GM23248 (cell line): ENCODE measurements at regions not wholly inside any gene's neighbourhood (a gene's known extent, or its start where the extent isn't known, plus 50 kb on each side); places are given as distances from the start of the nearest gene placed in this dataset.

Source experiments
- DNase-seq: peaks from one replicate; pipeline ENCODE4 v3.0.0-alpha.2; 2015
- H2AFZ ChIP-seq: fragments of 200-600 bp; sonication (generic); 2 replicates; pipeline ENCODE4 v1.6.1; 2016; ENCODE audit warnings: antibody characterized with exemption
- H3F3A ChIP-seq: fragments of 200-600 bp; sonication (generic); 2 replicates; pipeline ENCODE4 v1.6.1; 2016; ENCODE audit warnings: mild to moderate bottlenecking, antibody characterized with exemption, mixed run types; ENCODE audit not compliant: insufficient read depth
- H3K27ac ChIP-seq: fragments of 200-600 bp; sonication (generic); 2 replicates; pipeline ENCODE4 v1.5.1; 2016; ENCODE audit warnings: mild to moderate bottlenecking
- H3K27me3 ChIP-seq: fragments of 200-600 bp; sonication (generic); replicated peaks from 2 replicates; pipeline ENCODE4 v1.6.1; 2016; ENCODE audit warnings: mild to moderate bottlenecking; ENCODE audit not compliant: insufficient read depth
- H3K36me3 ChIP-seq: fragments of 200-600 bp; sonication (generic); 2 replicates; pipeline ENCODE4 v1.6.1; 2016; ENCODE audit warnings: low read depth, mild to moderate bottlenecking
- H3K4me1 ChIP-seq: fragments of 200-600 bp; sonication (generic); 2 replicates; pipeline ENCODE4 v1.6.1; 2016; ENCODE audit warnings: mild to moderate bottlenecking; ENCODE audit not compliant: insufficient read depth
- H3K4me2 ChIP-seq: fragments of 200-600 bp; sonication (generic); one replicate; pipeline ENCODE4 v1.6.1; 2016; ENCODE audit warnings: mild to moderate bottlenecking; ENCODE audit not compliant: unreplicated experiment
- H3K4me3 ChIP-seq: fragments of 200-600 bp; sonication (generic); 2 replicates; pipeline ENCODE4 v1.5.1; 2016; ENCODE audit warnings: mild to moderate bottlenecking
- H3K79me2 ChIP-seq: fragments of 200-600 bp; sonication (generic); 2 replicates; pipeline ENCODE4 v1.6.1; 2016; ENCODE audit warnings: mild to moderate bottlenecking; ENCODE audit not compliant: insufficient read depth
- H3K9ac ChIP-seq: fragments of 200-600 bp; sonication (generic); 2 replicates; pipeline ENCODE4 v1.6.1; 2016; ENCODE audit warnings: mild to moderate bottlenecking
- H3K9me2 ChIP-seq: fragments of 200-600 bp; sonication (generic); 2 replicates; pipeline ENCODE4 v1.6.1; 2016; ENCODE audit warnings: mixed run types, mild to moderate bottlenecking, moderate library complexity; ENCODE audit not compliant: insufficient read depth
- H3K9me3 ChIP-seq: fragments of 200-600 bp; sonication (generic); one replicate; pipeline ENCODE4 v1.6.1; 2017; ENCODE audit warnings: low read depth
- H4K20me1 ChIP-seq: fragments of 200-600 bp; sonication (generic); 2 replicates; pipeline ENCODE4 v1.6.0; 2016; ENCODE audit not compliant: insufficient read depth
- EZH2 ChIP-seq: fragments of 200-600 bp; sonication (generic); IDR thresholded peaks from 2 replicates; pipeline ENCODE4 v1.6.1; 2018; ENCODE audit warnings: antibody characterized with exemption, mild to moderate bottlenecking; ENCODE audit not compliant: insufficient read depth, poor library complexity, severe bottlenecking
- EZH2phosphoT487 ChIP-seq: fragments of 200-600 bp; sonication (generic); IDR thresholded peaks from 2 replicates; pipeline ENCODE4 v1.6.1; 2018; ENCODE audit warnings: antibody characterized with exemption, moderate library complexity, mild to moderate bottlenecking, low read depth; ENCODE audit not compliant: insufficient read depth
- WGBS, 2 experiments: methylation state at CpG; one replicate each; pipeline ENCODE4 v1.1.6; 2015 to 2017; ENCODE audit warnings: low lambda C conversion rate in 2 of 2, low coverage in 1 of 2; ENCODE audit errors: missing lambda C conversion rate in 2 of 2; 5-methylcytosine and 5-hydroxymethylcytosine counted together
- in situ Hi-C: fragments of 300-500 bp; cut with MboI; formaldehyde crosslinking; loops from 2 replicates; pipeline ENCODE4 v1.15.0; 2020

DNA sequence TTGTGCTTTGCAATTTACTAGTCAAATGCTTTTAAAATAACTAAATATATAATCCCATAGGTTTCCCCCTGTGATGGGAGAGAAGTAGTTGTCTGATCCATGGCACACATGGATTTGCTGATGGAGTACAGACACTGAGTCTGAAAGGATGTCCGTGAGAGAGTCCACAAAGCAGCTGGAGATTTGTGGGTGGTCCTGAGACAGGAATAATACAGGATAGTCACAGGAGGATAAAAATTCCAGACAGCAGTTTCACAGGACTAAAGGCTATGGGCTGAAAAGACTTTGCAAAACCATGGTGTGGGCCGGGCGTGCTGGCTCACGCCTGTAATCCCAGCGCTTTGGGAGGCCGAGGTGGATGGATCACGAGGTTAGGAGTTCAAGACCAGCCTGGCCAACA is 58.7 kb upstream of the ZFR start:
- Histone ChIP-seq H3K36me3 (no peaks in the 10 kb centered on the region), H3K27me3 (no peaks in the 10 kb centered on the region), H3K4me3 (no peak overlapping the region), H3K79me2 (no peaks in the 10 kb centered on the region), H4K20me1 (no peaks in the 10 kb centered on the region), H3K9me2 (no peaks in the 10 kb centered on the region), H3K9ac (no peak overlapping the region), H3K4me1 (peaks cover 39% of the 10 kb centered on the region), H3K27ac (no peak overlapping the region), H3K9me3 (no peaks in the 10 kb centered on the region), H3K4me2 (no peak overlapping the region), H2AFZ (no peak overlapping the region), H3F3A (peaks cover 44% of the 10 kb centered on the region)
- WGBS, 2 experiments, result 99% methylated on average over 7 of the region's 7 CpGs
- in situ Hi-C loops, result no loop called here
- TF ChIP-seq EZH2phosphoT487 (no peak), EZH2 (no peak)
- no peak for DNase-seq

DNA sequence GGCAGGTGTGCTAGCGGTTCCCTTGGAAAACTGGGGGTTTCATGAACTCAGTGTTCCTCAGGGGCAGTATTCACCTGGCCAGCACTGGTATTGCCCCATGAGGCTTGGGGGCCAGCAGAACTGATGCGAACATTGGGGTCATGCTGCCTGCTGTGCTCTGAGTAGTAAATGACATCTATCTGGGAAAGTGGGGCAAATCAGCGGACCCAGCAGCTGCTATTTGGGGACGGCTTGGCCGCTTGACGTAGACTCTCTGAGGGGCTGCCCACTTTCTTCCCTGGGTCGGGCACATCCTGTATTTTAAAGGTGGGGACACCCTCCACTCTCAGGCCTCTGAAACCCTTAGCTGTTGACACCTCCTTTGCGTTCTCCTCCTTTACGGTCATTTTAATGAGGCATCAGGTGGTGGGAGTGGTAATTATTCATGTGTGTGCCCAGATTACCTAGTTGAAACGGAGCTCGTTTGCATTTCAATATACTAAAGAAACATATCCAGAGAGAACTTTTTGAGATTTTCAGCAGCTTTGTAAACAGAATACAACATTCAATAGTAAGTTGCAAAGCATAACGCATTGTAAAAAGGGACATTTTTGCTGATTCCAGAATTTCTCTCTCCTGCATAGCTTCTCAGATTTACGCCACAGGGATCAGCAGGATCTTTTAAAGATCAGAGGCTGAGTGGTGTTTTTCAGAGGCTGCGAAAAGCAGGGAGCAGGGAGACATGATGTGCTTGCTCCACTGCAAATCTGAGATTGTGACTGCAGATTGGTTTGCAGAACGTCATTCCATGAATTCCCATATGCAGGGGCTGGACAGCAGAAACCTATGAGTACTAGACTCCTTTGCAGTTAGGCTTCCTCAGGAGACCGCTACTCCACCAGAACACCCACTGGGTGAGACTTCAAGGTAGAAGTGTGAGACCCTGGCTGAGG is 56.8 kb upstream of the ZFR start:
- TF ChIP-seq EZH2 (no peak), EZH2phosphoT487 (no peak)
- Histone ChIP-seq H3K79me2 (no peaks in the 10 kb centered on the region), H3K4me1 (peaks cover 22% of the 10 kb centered on the region), H3K36me3 (no peaks in the 10 kb centered on the region), H3K9me3 (no peaks in the 10 kb centered on the region), H3K9me2 (no peaks in the 10 kb centered on the region), H3K27ac (no peak overlapping the region), H4K20me1 (no peaks in the 10 kb centered on the region), H3K4me2 (no peak overlapping the region), H3F3A (peaks cover 27% of the 10 kb centered on the region), H3K27me3 (no peaks in the 10 kb centered on the region), H3K9ac (no peak overlapping the region), H3K4me3 (no peak overlapping the region), H2AFZ (no peak overlapping the region)
- 91 to 92% methylated on average over 16 of the region's 16 CpGs for WGBS, 2 experiments
- in situ Hi-C loops, result no loop called here
- DNase-seq, result no peak

DNA sequence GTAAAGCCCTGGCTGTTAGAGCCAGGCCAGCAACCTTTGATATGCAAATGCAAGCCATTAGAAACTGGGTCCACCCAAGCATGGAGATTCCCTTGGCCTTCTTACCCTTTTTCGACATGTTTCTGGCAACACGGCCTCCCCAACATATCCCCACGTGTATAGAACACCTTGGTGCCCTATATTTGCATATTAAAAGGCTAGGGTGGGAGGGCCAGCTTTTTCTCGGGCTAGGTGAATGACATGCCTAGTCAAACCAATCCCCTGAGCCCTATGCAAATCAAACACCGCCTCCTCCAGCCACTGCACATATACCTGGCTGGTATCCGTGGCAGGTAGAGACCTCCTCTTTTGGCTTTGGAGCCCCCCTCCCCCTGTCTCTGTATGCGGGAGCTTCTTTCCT is 55.6 kb upstream of the ZFR start:
- no peaks in the 10 kb centered on the region for H3K79me2 ChIP-seq
- 83 to 84% methylated on average over 7 of the region's 7 CpGs for WGBS, 2 experiments
- H4K20me1 ChIP-seq, result no peaks in the 10 kb centered on the region
- H3K4me2 ChIP-seq, result no peak overlapping the region
- no peaks in the 10 kb centered on the region for H3K9me3 ChIP-seq
- no peak for TF ChIP-seq EZH2phosphoT487
- TF ChIP-seq EZH2, result no peak
- H3K9me2 ChIP-seq, result no peaks in the 10 kb centered on the region
- H3F3A ChIP-seq, result peaks cover 15% of the 10 kb centered on the region
- peaks cover 10% of the 10 kb centered on the region for H3K4me1 ChIP-seq
- H3K4me3 ChIP-seq, result no peak overlapping the region
- no peak overlapping the region for H3K9ac ChIP-seq
- H2AFZ ChIP-seq, result no peak overlapping the region
- in situ Hi-C loops, result no loop called here
- no peak overlapping the region for H3K27ac ChIP-seq
- H3K36me3 ChIP-seq, result no peaks in the 10 kb centered on the region
- no peaks in the 10 kb centered on the region for H3K27me3 ChIP-seq
- no peak for DNase-seq

DNA sequence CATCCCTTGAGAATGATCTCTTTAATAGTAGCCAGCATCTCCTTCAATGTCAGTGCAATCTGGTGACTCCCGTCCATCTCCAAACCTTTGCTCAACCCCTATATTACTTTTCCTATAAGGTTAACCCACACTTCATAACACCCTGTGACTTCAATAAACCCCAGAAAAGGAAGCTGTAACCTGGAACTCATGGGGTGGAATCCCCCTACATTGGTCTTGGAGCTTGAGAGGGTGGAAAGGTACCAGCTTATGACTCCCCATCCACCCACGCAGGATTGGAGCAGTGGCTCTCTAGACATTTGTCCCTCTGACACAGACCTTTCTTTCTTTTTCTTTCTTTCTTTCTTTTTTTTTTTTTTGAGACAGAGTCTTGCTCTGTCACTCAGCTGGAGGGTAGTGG is 54.7 kb upstream of the ZFR start:
- no peaks in the 10 kb centered on the region for H3K79me2 ChIP-seq
- no peaks in the 10 kb centered on the region for H3K9me3 ChIP-seq
- H3K4me3 ChIP-seq, result no peak overlapping the region
- DNase-seq, result no peak
- H3K27ac ChIP-seq, result no peak overlapping the region
- H3K4me2 ChIP-seq, result no peak overlapping the region
- no peaks in the 10 kb centered on the region for H3K36me3 ChIP-seq
- H3K9me2 ChIP-seq, result no peaks in the 10 kb centered on the region
- TF ChIP-seq EZH2 (no peak), EZH2phosphoT487 (no peak)
- in situ Hi-C loops, result loop anchor here (10.0 kb wide), 1 partner anchor 86 kb away; the partner anchor contains the start of gene SUB1
- H2AFZ ChIP-seq, result no peak overlapping the region
- 0 out of 2 replicates have a peak, but pooled peaks cover under 1% of the 10 kb centered on the region for H3K4me1 ChIP-seq
- peaks cover 6% of the 10 kb centered on the region for H3F3A ChIP-seq
- no peak overlapping the region for H3K9ac ChIP-seq
- no peaks in the 10 kb centered on the region for H3K27me3 ChIP-seq
- WGBS, 2 experiments, result 88 to 98% methylated on average over 2 of the region's 2 CpGs
- no peaks in the 10 kb centered on the region for H4K20me1 ChIP-seq
